ENCODE measurements at regions not wholly inside any gene's neighbourhood (a gene's known extent, or its start where the extent isn't known, plus 50 kb on each side); places are given as distances from the start of the nearest gene placed in this dataset.

DNA sequence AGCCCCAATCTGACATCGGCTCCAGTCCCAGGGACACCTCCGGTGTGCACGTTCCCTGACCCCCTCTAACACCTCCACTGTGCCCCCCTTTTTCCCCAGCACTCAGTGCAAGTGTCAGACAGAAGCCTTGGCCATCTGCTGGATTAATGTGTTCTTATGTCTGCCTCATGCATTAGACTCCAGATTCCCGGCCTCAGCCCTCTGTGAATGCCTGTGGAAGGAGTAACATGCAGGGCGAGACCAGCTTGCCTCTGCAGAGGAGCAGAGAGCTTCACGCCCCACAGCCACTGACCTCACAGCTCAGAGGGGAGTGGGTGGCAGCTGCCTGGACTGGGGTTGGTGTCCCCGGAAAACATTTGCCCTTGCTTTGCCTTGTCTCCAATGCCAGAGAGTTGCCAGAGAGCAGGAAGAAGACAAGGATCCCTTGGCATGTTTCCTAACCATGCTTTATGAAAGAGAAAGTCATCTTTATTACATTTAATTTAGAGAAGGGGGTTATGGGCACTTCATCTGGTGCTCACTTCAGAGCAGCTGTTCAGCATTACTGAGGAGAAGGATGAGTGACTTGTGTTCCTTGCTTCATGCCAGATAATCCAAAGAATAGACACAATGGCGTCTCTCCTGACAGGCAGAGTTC lies 91.6 kb upstream of the CXCL12 start:
- no peak for DNase-seq (ENCODE audit: low read depth in 2 of 2)

GRCh38 chr10:44477046-44477425 lies 92.1 kb upstream of the CXCL12 start:
- no peak for DNase-seq (ENCODE audit: low read depth in 2 of 2)

DNA sequence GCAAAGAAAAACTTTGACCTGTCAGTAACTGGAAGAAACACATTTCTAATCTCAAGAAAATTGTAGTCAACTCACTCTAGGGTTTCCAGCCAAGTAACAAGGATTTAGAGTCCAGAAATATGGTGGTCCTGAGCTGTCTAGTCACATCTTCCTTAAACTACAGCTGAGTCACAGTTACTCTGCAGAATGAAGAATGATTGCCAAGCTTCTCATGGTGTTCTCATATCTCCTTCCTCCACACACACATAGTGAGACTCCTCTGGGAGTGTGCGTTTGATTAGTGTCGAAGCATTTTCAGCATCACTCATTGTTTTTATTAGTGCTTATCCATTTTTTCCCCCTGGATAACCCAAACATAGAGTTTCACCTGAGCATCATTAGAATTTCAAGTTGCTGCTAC lies 93.1 kb upstream of the CXCL12 start:
- DNase-seq (ENCODE audit: low read depth in 2 of 2), result no peak

GRCh38 chr10:44478876-44479705 lies 94.2 kb upstream of the CXCL12 start:
- no peak for DNase-seq (ENCODE audit: low read depth in 2 of 2)

- DNase-seq (ENCODE audit: low read depth in 2 of 2), result no peak
Observed at GRCh38 chr10:44492678-44493077, 107.8 kb upstream of the CXCL12 start.

- no peak for DNase-seq (ENCODE audit: low read depth in 2 of 2)
Observed at GRCh38 chr10:44498222-44498621, 113.3 kb upstream of the CXCL12 start.

GRCh38 chr10:44500451-44500850 lies 115.6 kb upstream of the CXCL12 start:
- DNase-seq (ENCODE audit: low read depth in 2 of 2), result no peak

DNA sequence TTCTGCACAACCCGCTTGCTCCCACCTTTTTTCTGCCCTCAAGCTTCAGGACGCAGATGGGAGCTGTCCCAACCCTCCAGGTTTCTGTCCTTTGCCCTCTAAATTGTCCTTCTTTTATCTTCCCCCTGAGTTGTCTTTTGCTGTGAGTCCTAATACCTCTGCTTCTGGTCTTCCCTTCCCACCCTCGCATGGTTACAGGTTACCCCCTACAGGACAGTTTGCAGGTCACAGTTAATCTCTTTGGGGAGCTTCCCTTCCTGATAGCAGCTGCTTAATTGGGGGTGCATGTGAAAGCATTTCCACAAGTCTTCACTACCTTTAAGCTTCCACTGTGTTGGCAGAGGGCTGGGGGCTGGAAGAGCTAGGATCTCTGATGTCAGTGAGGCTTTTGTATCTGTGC lies 121.5 kb upstream of the CXCL12 start:
- DNase-seq (ENCODE audit: low read depth in 2 of 2), result no peak

DNA sequence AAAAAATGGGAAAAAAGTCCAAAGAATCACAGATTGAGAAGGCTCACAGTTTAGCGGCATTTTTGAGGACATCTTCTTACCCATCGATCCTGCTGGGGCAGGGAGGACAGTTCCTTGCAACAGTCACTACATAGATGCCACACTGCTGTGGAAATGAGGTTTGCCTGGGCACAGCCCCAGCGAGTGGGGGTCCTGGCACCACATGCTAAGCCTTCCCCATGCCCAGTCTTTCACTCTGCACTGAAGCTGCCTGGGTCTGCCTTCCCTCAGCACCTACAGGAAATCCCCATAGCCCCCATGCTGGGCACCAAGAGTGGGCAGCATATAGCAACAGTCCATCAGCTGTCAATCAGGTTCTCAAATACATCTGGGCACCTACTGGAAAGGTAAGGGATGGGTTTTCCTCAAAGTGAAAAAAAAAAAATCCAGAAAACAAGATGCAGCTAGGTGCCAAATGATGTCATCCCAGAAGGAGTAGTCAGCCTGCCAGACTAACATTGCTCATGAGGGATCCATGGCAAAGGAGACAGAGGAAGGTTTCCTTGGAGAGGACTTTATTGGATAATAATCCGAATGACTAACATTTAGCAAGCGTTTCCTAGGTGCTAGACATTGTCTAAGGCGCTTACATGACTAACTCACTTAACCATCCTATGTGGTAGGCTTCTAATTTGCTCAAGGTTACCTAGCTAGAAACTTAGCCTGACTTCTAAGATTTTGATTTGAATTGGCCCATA lies 125.7 kb upstream of the CXCL12 start:
- no peak for DNase-seq (ENCODE audit: low read depth in 2 of 2)

- DNase-seq (ENCODE audit: low read depth in 2 of 2), result no peak
Observed at GRCh38 chr10:44511166-44511565, 126.3 kb upstream of the CXCL12 start.

- no peak for DNase-seq (ENCODE audit: low read depth in 2 of 2)
Observed at GRCh38 chr10:44511601-44512000, 126.7 kb upstream of the CXCL12 start.

DNA sequence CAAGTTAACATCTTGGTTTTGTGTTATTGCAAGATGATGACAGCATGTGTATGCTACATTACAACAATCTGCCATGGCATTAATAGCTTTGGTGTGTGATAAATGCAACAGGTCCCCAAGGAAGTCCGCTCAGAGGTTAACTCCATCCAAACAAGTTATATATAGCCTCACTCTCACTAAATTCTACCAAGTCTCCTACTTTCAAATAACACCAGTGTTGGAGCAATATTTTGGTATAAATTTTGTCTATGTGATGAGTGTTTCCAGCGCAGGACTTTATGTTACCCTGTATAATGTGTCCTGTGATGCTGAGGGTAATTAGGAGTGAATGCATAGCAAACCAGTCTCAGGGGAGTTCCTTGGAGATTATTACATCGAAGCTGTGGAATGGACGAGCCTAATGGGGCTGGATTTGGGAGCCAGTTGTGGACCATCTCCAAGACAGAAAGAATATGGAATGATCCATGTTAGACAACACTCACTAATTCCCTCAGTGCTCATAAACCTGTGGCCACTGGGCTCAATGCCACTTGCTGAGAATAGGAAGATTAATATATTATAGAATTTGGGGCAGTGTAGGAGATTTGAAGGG lies 127.6 kb upstream of the CXCL12 start:
- no peak for DNase-seq (ENCODE audit: low read depth in 2 of 2)

DNA sequence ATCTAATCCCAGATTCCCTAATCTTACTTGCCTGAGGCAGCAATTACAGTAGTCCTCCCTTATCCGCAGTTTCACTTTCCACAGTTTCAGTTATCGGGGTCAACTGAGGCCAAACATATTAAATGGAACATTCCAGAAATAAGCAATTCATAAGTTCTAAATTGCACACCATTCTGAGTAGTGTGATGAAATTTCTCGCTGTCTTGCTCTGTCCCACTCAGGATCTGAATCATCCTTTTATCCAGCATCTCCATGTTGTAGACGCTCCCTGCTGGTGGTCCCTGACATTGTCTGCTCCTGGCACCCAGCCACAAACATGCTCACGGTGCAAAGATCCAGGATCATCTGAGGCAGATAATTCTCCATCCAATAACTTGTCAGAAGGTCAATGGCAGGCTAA lies 128.7 kb upstream of the CXCL12 start:
- DNase-seq (ENCODE audit: low read depth in 2 of 2), result no peak

GRCh38 chr10:44516891-44517290 lies 132.0 kb upstream of the CXCL12 start:
- DNase-seq (ENCODE audit: low read depth in 2 of 2), result no peak

DNA sequence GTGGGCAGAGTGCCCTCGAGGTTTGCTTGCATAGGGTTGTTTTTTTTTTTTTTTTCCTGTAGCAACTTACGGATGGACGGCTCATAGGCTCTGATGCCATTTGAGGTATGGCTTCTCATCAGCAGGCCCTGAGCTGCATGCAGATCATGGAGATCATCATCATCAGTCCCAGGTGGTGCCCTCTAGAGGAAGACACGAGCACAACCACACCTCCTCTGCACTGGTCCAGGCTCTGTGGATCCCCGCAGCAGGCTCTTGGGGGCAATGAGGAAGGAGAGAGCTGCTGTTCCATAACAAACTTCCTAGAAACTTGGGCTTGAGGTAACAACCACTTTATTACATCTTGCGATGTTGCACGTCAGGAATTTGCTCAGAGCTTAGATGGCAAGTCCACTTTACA lies 132.7 kb upstream of the CXCL12 start:
- no peak for DNase-seq (ENCODE audit: low read depth in 2 of 2)

- DNase-seq (ENCODE audit: low read depth in 2 of 2), result no peak
Observed at GRCh38 chr10:44519361-44519760, 134.5 kb upstream of the CXCL12 start.

DNA sequence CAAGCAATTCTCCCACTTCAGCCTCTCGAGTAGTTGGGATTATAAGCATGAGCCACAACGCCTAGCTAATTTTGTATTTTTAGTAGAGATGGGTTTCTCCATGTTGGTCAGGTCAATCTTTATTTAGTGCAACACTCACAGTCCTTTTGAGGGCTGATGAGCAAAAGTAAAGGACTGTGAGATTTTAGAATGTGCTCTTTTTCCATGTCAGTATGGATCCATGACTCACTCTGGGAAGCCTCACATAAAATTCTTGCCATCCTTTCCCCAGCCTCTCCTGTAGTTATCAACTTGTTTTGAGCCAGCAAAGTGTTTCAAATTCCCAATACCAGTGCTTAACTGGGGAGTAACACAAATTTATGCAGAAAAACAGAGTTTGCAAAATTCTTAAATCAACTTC lies 135.8 kb upstream of the CXCL12 start:
- DNase-seq (ENCODE audit: low read depth in 2 of 2), result no peak

- DNase-seq (ENCODE audit: low read depth in 2 of 2), result no peak
Observed at GRCh38 chr10:44539178-44539577, 154.3 kb upstream of the CXCL12 start.

DNA sequence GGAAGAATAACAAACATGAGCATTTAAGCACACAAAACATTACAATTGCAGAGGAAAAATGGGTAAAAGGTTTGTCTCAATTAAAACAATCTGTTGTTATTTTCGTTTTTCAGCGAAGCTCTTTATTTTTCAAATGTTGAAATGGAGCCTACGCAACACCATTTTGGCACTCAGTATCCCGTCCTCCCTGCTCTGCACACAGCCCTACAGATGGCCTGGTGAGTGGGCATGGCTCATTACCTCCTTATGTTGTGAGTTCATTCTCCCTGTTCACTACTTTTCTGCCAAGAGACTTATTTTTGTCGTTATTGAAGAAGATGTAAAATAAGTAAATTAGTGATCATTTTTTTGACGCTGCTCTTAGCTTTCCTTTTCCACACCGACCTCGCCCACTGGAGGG lies 167.8 kb upstream of the CXCL12 start:
- DNase-seq (ENCODE audit: low read depth in 2 of 2), result no peak

GRCh38 chr10:44557596-44558191 lies 172.8 kb upstream of the CXCL12 start:
- DNase-seq (ENCODE audit: low read depth in 2 of 2), result no peak

- no peak for DNase-seq (ENCODE audit: low read depth in 2 of 2)
Observed at GRCh38 chr10:44558521-44558920, 173.6 kb upstream of the CXCL12 start.

DNA sequence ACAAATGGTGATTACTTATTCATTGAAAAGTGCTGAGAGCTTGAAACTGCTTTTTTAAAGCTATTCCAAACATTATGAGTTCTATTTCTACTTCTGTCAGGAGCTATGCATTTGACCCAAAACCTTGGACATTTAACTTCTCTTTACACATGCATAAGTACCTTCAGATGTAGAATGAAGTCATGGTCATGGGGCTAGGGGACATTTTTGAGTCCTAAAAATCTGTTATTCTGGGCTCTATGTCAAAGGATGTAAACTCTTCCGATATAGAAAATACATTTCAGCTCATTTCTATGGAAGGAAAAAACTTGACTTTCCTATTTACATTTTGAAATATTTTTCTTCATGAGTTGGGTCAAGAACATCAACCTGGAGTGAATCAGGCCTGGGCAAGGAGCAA lies 179.5 kb upstream of the CXCL12 start:
- no peak for DNase-seq (ENCODE audit: low read depth in 2 of 2)
